Breast epithelium (tissue), 3 donors: ENCODE measurements at regions not wholly inside any gene's neighbourhood (a gene's known extent, or its start where the extent isn't known, plus 50 kb on each side); places are given as distances from the start of the nearest gene placed in this dataset.

Experiments used
- POLR2A ChIP-seq: fragments of 450-650 bp; IDR thresholded peaks from one replicate; pipeline ENCODE4 v1.6.1; 2016; ENCODE audit warnings: antibody characterized with exemption, mild to moderate bottlenecking, moderate library complexity
- POLR2AphosphoS5 ChIP-seq, 3 donors: sonication (generic); formaldehyde crosslinking; IDR thresholded peaks; one replicate each; pipeline ENCODE4 v1.6.1; 2017; ENCODE audit warnings: antibody characterized with exemption in 3 of 3
- TF ChIP-seq, protein P1 (sequence below), 3 donors: fragments of 450-650 bp; IDR thresholded peaks; one replicate each; pipeline ENCODE4 v1.5.1; 2016 to 2017; ENCODE audit warnings: antibody characterized with exemption in 3 of 3, mild to moderate bottlenecking in 3 of 3, moderate library complexity in 3 of 3

GRCh38 chr5:158430798-158431167, 571.8 kb upstream of the CLINT1 start:
- TF ChIP-seq, protein P1, sequence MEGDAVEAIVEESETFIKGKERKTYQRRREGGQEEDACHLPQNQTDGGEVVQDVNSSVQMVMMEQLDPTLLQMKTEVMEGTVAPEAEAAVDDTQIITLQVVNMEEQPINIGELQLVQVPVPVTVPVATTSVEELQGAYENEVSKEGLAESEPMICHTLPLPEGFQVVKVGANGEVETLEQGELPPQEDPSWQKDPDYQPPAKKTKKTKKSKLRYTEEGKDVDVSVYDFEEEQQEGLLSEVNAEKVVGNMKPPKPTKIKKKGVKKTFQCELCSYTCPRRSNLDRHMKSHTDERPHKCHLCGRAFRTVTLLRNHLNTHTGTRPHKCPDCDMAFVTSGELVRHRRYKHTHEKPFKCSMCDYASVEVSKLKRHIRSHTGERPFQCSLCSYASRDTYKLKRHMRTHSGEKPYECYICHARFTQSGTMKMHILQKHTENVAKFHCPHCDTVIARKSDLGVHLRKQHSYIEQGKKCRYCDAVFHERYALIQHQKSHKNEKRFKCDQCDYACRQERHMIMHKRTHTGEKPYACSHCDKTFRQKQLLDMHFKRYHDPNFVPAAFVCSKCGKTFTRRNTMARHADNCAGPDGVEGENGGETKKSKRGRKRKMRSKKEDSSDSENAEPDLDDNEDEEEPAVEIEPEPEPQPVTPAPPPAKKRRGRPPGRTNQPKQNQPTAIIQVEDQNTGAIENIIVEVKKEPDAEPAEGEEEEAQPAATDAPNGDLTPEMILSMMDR (IDR thresholded peaks at IDR 0.05): no peak
- no peak for TF ChIP-seq POLR2AphosphoS5 (IDR thresholded peaks at IDR 0.05)
- TF ChIP-seq POLR2A: no peak
